ENCODE measurements at regions not wholly inside any gene's neighbourhood (a gene's known extent, or its start where the extent isn't known, plus 50 kb on each side); places are given as distances from the start of the nearest gene placed in this dataset.
"Not testable (repeated sequence)": the region's sequence is repeated elsewhere in the genome, so short reads cannot be mapped to it uniquely, and the experiment has no call there.

DNA sequence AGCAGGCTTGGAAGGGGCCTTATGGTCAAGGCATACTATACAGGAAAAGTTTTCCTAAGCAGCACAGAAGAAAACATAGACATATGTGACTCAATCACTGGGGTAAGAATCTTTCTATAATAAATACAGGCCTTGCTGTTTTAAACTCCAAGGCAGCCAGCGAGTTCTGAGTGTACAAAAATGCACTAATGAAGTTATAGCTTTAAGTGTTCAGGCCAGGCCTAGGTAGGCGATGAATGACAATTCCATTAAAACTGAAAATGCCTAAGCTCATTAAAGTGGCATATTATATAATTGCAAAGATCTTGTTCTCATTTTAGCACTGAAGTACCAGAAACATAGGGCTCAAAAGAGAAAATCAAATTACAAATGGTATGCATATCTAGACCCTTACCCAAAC lies 716.4 kb upstream of the HS3ST1 start:
- Mint-ChIP-seq H3K9me3 (peaks cover 13% of the 10 kb centered on the region), H3K4me3 (no peak overlapping the region), H3K4me1 (ENCODE audit: low read depth) (no peaks in the 10 kb centered on the region), H3K27ac (no peak overlapping the region), H3K27me3 (no peaks in the 10 kb centered on the region), H3K36me3 (ENCODE audit: low read depth) (no peaks in the 10 kb centered on the region)
- no peak for DNase-seq

DNA sequence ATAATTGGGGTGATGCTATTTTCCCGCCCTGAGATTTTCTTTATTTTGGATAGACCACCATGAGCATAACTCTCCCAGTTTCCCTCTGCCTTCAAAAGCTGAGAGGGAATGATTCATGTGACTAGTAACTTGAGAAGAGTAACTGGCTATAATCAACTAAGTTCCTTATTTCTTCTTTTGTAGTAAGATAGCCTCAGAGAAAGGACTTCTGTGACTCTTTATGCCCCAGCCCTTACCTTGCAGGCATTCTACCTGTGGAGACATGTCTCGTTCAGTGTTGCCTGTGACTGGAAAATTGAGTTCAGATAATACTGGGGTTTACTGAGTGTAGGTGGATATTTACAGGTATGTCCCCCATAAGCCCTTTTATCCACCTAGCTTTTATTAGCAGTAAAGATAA lies 715.4 kb upstream of the HS3ST1 start:
- Mint-ChIP-seq H3K36me3 (ENCODE audit: low read depth) (no peaks in the 10 kb centered on the region), H3K27ac (no peak overlapping the region)

DNA sequence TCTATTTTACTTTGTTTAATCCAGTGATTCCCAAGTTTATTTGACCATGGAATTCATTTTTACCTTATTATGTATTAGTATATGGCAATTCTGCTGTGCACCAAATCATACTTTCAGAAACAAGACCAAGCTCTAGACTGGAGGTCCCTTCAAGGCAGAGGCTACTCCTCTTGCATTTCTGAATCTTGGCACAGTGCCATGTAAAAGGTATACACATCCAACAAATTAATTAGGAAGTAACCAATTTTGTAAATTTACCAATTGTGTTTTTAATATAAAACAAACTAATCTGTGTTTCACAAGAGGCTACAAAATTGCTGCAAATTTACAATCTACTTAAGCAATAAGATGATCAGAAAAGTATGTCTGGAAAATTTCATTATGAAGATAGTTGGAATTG lies 712.2 kb upstream of the HS3ST1 start:
- Mint-ChIP-seq H3K27ac (no peak overlapping the region), H3K27me3 (no peaks in the 10 kb centered on the region), H3K4me3 (no peak overlapping the region), H3K9me3 (peaks cover 4% of the 10 kb centered on the region), H3K4me1 (ENCODE audit: low read depth) (no peaks in the 10 kb centered on the region), H3K36me3 (ENCODE audit: low read depth) (no peaks in the 10 kb centered on the region)
- no peak for DNase-seq

More for the DNA sequence above, 715.4 kb upstream of the HS3ST1 start:
- Mint-ChIP-seq H3K27me3 (no peaks in the 10 kb centered on the region), H3K9me3 (peaks cover 8% of the 10 kb centered on the region), H3K4me1 (ENCODE audit: low read depth) (no peaks in the 10 kb centered on the region), H3K4me3 (no peak overlapping the region)
- DNase-seq = no peak

DNA sequence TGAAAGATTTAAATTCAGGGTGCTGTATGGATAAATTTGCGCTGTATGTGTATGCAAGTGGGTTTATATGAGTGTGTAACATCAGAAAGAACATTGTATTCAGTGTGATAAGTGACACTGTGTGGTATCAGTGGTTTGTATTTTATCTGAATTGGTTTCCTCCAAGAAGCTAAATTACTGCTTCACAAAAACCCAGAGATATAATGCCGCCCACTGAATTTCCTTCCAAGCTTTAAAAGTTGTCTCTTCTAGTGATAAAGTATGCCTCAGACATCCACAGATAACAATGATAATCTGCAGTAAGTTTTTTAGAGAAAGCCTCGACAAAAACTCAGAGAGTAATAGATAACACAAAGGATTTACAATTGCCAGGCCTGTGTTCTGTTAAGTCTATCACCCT lies 710.6 kb upstream of the HS3ST1 start:
- Mint-ChIP-seq H3K27me3 (no peaks in the 10 kb centered on the region), H3K36me3 (ENCODE audit: low read depth) (no peaks in the 10 kb centered on the region), H3K9me3 (peaks cover 4% of the 10 kb centered on the region), H3K27ac (no peak overlapping the region), H3K4me3 (no peak overlapping the region), H3K4me1 (ENCODE audit: low read depth) (no peaks in the 10 kb centered on the region)
- no peak for DNase-seq

DNA sequence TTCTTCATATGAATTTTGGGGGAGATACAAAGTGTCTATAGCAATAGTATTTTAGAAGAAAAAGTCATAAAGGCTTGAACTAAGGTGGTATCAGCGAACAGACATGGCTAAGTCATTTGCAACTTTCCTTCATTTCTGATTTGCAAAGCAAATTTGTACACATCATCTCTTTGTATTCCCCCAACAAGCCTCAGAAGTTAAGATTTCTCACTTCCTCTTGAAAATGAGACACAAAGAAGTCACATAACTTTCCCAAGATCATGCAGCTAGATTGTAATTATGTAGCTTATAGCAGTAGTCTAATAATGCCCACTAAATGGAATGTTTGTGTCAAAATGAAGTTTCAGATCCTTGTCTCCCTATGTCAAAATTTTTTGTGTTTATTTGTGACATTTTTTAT lies 709.8 kb upstream of the HS3ST1 start:
- Mint-ChIP-seq H3K27me3 (no peaks in the 10 kb centered on the region), H3K4me1 (ENCODE audit: low read depth) (no peaks in the 10 kb centered on the region), H3K4me3 (no peak overlapping the region), H3K36me3 (ENCODE audit: low read depth) (no peaks in the 10 kb centered on the region), H3K9me3 (peaks cover 7% of the 10 kb centered on the region), H3K27ac (no peak overlapping the region)
- no peak for DNase-seq

DNA sequence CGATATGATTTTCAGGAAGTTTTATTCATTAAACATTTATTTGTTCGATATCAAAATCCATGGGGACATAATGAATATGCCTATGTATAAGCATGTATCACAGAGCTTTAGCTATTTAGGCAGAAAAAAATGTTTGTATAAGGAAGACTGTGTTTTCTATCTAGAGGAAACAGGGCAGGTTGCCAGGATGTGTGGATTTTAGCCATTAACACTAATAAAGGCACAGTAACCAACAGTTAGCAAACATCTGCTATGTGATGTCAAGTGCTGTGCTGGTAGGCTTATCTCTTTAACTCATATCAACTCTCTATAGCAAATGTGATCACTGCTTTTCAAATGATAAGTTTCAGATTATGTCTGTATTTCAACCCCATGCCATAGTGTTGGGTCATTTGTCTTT lies 708.9 kb upstream of the HS3ST1 start:
- Mint-ChIP-seq H3K9me3 (peaks cover 14% of the 10 kb centered on the region), H3K4me1 (ENCODE audit: low read depth) (no peaks in the 10 kb centered on the region)

DNA sequence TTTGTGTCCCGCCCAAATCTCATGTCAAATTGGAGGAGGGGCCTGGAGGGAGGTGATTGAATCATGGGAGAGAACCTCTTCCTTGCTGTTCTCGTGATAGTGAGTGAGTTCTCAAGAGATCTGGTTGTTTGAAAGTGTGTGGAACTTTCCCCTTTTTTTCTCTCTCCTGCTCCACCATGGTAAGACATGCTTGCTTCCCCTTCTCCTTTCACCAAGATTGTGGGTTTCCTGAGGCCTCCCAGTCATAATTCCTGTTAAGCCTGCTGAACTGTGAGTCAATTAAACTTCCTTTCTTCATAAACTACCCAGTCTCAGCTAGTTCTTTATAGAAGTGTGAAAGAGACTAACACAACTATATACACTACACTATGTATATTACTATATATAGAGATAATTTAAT lies 697.8 kb upstream of the HS3ST1 start:
- no peak for DNase-seq
- H3K4me1 Mint-ChIP-seq (ENCODE audit: low read depth) = no peaks in the 10 kb centered on the region
- H3K27me3 Mint-ChIP-seq = no peaks in the 10 kb centered on the region
- H3K27ac Mint-ChIP-seq = no peak overlapping the region
- H3K4me3 Mint-ChIP-seq = no peak overlapping the region
- H3K9me3 Mint-ChIP-seq = peaks cover 9% of the 10 kb centered on the region
- H3K36me3 Mint-ChIP-seq (ENCODE audit: low read depth) = no peaks in the 10 kb centered on the region

More for the DNA sequence above, 708.9 kb upstream of the HS3ST1 start:
- Mint-ChIP-seq H3K27me3 (no peaks in the 10 kb centered on the region), H3K36me3 (ENCODE audit: low read depth) (no peaks in the 10 kb centered on the region), H3K27ac (no peak overlapping the region), H3K4me3 (no peak overlapping the region)
- no peak for DNase-seq

DNA sequence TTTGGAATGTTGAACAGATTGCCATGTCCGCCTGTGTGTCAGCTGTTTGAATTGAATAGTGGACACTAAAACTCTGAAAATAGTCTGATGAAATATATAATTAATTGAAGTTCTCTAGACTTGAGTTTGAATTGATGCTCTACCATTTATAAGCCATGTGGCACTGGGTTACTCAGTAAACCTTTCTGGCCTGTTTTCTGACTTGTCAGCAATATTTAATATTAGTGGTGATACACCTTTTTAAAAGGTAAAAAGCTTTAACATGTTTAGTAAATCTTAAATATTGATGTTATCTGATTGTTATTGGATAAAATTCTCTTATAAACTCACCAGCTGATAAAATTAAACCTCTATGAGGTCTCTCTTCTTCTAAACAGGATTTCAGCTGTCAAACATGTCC lies 695.4 kb upstream of the HS3ST1 start:
- Mint-ChIP-seq H3K27ac (no peak overlapping the region), H3K27me3 (no peaks in the 10 kb centered on the region), H3K9me3 (peaks cover 7% of the 10 kb centered on the region), H3K4me1 (ENCODE audit: low read depth) (no peaks in the 10 kb centered on the region), H3K36me3 (ENCODE audit: low read depth) (no peaks in the 10 kb centered on the region), H3K4me3 (no peak overlapping the region)
- no peak for DNase-seq

DNA sequence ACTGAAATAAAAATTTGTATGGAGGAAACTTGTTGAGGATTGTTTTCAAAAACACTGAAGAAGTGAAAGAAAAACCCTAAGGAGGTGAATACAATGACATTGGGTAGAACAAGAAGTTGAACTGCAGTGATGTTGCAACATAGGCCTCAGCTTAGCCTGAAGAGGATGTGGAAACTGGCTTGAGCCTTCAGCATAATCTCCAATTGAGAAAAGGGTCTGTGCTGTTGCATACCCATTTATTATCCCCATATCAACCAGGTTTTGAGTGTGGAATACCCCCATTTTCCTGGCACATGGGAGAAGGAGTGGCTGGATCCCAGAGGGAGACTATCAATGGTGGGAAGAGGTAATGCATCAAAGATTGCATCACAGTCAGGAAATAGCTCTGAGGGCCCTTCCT lies 695.0 kb upstream of the HS3ST1 start:
- Mint-ChIP-seq H3K27me3 (no peaks in the 10 kb centered on the region), H3K4me1 (ENCODE audit: low read depth) (no peaks in the 10 kb centered on the region), H3K4me3 (no peak overlapping the region), H3K36me3 (ENCODE audit: low read depth) (no peaks in the 10 kb centered on the region), H3K27ac (no peak overlapping the region), H3K9me3 (peaks cover 7% of the 10 kb centered on the region)
- no peak for DNase-seq

DNA sequence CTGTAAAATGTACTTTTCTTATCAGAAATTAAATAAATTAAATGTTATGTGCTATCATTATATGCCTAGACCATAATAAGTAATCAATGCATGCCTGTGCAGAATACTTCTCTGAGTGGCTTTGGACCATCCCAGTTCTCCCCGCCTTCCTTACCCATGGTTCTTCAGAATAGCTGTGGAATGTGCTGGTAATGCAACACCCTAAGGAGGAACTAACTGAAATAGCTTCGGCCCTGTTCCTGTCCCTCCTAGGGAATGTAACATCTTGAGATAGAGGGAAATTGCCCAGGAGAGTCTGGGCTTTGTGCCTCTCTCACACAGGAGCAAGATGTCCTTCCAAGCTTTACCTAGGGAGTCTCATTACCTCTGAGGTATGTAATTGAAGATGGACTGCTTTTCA lies 693.6 kb upstream of the HS3ST1 start:
- H3K36me3 Mint-ChIP-seq (ENCODE audit: low read depth) = no peaks in the 10 kb centered on the region
- no peak overlapping the region for H3K4me3 Mint-ChIP-seq
- no peak for DNase-seq
- peaks cover 9% of the 10 kb centered on the region for H3K9me3 Mint-ChIP-seq
- H3K27ac Mint-ChIP-seq = no peak overlapping the region
- H3K27me3 Mint-ChIP-seq = no peaks in the 10 kb centered on the region
- H3K4me1 Mint-ChIP-seq (ENCODE audit: low read depth) = no peaks in the 10 kb centered on the region

DNA sequence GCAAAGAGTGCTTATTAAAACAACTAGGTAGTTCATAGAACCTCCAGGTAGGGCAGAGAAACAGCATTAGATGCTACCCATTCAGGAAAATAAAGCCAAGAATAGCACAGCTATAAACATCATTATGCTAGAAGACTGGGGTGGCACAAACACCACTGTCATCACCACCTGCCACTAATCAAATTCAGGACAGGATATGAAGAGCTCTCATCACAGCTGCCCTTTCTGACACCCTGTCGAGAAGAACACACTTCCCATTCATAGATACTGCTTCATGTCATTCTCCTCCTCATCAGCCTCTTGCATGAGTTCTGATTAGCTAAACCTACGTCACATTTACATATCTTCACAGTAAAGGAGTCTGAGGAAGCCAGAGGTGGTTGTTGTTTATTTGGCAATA lies 692.3 kb upstream of the HS3ST1 start:
- no peak overlapping the region for H3K4me3 Mint-ChIP-seq
- H3K9me3 Mint-ChIP-seq = peaks cover 5% of the 10 kb centered on the region
- no peaks in the 10 kb centered on the region for H3K4me1 Mint-ChIP-seq (ENCODE audit: low read depth)
- no peak overlapping the region for H3K27ac Mint-ChIP-seq
- no peaks in the 10 kb centered on the region for H3K36me3 Mint-ChIP-seq (ENCODE audit: low read depth)
- no peak for DNase-seq
- no peaks in the 10 kb centered on the region for H3K27me3 Mint-ChIP-seq

DNA sequence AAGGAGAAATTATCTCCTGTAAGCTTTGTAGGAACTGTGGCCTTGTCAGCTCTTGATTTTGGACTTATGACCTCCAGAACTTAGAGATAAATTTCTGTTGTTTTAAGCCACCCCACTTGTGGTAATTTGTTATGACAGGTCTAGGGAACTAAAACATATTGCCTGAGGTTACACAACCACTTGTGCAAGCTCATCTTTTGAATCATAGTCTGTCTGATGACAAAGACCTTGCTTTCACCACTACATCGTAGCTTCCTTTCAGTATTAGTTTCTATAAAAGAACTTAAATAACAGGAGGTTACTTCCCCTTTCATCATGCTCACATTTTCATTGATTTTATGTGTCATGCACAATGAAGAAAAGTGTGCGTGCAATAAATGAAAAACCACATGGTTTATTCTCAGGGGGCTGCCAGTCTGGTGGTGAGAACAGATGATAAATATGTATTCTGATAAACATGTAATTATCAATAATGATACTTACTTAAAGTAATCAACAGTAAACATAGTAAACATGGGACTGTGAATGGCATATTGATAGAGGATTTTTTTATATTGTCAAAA lies 690.0 kb upstream of the HS3ST1 start:
- H3K4me1 Mint-ChIP-seq (ENCODE audit: low read depth) = no peaks in the 10 kb centered on the region
- no peak overlapping the region for H3K27ac Mint-ChIP-seq

DNA sequence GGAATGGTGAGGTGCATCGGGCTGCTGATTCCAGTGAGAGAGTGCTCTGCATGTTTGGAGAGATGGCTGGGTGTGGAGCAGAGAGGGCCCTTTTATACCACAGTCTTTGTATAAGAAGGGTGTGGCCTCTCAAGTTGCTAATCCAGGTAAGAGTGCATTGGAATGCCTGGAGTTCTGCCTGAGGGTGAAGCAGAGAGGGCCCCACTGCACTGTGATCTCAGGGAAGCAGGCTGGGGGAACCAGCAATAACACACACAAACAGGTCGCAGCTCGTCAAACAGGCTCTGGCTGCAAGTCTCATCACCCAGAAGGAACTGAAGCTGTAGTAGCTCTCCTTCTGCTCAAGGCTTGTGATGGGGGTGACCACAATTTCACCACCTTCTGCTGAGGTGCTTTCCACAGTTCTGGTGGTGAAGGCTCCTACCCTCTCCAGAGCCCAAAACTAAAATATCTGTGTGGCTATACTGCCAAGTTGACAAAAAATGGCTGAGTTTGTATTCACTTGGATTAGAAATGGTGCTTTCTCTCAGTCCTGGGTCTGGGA lies 687.4 kb upstream of the HS3ST1 start:
- Mint-ChIP-seq H3K9me3 (peaks cover 40% of the 10 kb centered on the region), H3K27ac (no peak overlapping the region), H3K36me3 (ENCODE audit: low read depth) (no peaks in the 10 kb centered on the region), H3K27me3 (no peaks in the 10 kb centered on the region), H3K4me3 (no peak overlapping the region), H3K4me1 (ENCODE audit: low read depth) (no peaks in the 10 kb centered on the region)
- no peak for DNase-seq

More for the DNA sequence above, 690.0 kb upstream of the HS3ST1 start:
- DNase-seq = no peak
- H3K9me3 Mint-ChIP-seq = peaks cover 17% of the 10 kb centered on the region
- no peaks in the 10 kb centered on the region for H3K36me3 Mint-ChIP-seq (ENCODE audit: low read depth)
- no peaks in the 10 kb centered on the region for H3K27me3 Mint-ChIP-seq
- H3K4me3 Mint-ChIP-seq = no peak overlapping the region

DNA sequence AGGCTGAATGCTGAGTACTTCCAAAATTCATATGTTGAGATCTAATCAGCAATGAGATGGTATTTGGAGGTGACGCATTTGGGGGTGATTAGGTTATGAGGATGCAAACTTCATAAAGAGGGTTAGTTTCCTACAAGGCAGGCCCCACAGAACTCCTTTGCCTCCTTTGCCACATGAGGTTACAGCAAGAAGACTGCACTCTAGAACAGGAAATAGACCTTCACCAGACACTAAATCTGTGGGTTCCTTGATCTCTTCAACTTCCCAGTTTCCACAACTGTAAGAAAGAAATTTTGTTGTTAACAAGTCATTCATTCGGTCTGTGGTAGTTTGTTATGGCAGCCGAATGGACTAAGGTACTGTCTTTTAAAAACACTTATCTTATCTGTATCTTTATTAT lies 681.9 kb upstream of the HS3ST1 start:
- Mint-ChIP-seq H3K4me1 (ENCODE audit: low read depth) (no peaks in the 10 kb centered on the region), H3K9me3 (peaks cover 40% of the 10 kb centered on the region), H3K4me3 (no peak overlapping the region), H3K27me3 (no peaks in the 10 kb centered on the region), H3K27ac (no peak overlapping the region), H3K36me3 (ENCODE audit: low read depth) (no peaks in the 10 kb centered on the region)
- no peak for DNase-seq

DNA sequence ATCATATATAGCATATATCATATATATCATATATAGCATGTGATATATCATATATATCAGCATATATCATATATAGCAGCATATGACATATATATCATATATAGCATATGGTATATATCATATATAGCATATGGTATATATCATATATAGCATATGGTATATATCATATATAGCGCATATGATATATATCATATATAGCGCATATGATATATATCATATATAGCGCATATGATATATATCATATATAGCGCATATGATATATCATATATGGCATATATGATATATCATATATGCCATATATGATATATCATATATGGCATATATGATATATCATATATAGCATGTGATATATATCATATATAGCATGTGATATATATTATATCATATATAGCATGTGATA lies 680.4 kb upstream of the HS3ST1 start:
- not testable (repeated sequence) for H3K4me3 Mint-ChIP-seq; DNase-seq; H3K27ac Mint-ChIP-seq; H3K36me3 Mint-ChIP-seq (ENCODE audit: low read depth); H3K27me3 Mint-ChIP-seq; H3K4me1 Mint-ChIP-seq (ENCODE audit: low read depth)
- H3K9me3 Mint-ChIP-seq = peaks cover 30% of the 10 kb centered on the region

DNA sequence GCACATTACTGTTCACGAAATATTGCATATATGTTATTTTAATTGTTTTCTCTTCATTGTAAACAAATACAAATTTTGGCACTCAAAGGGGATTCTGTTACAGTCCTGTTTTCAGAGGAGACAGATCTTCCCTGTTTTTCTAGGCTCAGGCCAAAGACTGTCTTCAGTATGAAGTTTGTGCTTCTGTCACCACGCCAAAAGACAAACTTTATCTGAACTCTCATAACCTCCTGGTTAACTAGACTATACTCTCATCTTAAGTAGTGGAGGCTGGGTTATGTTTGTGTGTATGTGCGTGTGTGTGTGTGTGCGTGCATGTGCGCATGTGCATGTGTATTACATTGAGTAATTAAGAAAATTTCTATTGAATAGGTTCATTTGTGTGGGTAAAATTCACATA lies 676.8 kb upstream of the HS3ST1 start:
- Mint-ChIP-seq H3K4me3 (no peak overlapping the region), H3K4me1 (ENCODE audit: low read depth) (no peaks in the 10 kb centered on the region), H3K36me3 (ENCODE audit: low read depth) (no peaks in the 10 kb centered on the region), H3K9me3 (peaks cover 10% of the 10 kb centered on the region), H3K27ac (no peak overlapping the region), H3K27me3 (no peaks in the 10 kb centered on the region)
- DNase-seq = no peak
